ENCODE measurements at regions not wholly inside any gene's neighbourhood (a gene's known extent, or its start where the extent isn't known, plus 50 kb on each side); places are given as distances from the start of the nearest gene placed in this dataset.

DNA sequence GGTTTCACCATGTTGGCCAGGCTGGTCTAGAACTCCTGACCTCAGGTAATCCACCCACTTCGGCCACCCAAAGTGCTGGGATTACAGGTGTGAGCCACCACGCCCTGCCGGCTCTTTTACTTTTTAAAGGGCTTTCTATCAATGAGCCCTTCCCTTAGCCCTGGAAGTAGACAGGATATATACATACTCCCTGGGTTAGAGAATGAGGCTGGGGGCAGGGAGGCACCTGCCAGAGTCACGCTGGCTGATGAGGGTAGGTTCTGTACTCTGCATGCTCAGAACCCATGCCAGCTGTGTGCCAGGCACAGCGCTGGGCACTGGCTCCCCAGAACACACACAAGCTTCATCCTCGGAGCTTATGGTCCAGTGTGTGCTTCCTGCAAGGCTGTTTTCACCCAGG, 113.6 kb upstream of the IPO9 start:
- H3K4me3 ChIP-seq (ENCODE audit: low read length) = no peak overlapping the region
- H3K9me3 ChIP-seq (ENCODE audit: low read length) = no peaks in the 10 kb centered on the region
- H3K27me3 ChIP-seq (ENCODE audit: insufficient read depth, low read depth, low read length) = no peaks in the 10 kb centered on the region
- TF ChIP-seq POLR2AphosphoS5 (IDR thresholded peaks at IDR 0.05) (no peak), EZH2 (IDR thresholded peaks at IDR 0.05; ENCODE audit: borderline replicate concordance, insufficient read depth, low read length, poor library complexity, severe bottlenecking) (no peak), SMC3 (conservative IDR thresholded peaks at IDR 0.05; ENCODE audit: poor library complexity) (no peak), TAF1 (IDR thresholded peaks at IDR 0.05; ENCODE audit: low read depth) (no peak), MXI1 (conservative IDR thresholded peaks at IDR 0.05; ENCODE audit: poor library complexity, severe bottlenecking) (no peak), RAD21 (conservative IDR thresholded peaks at IDR 0.05) (no peak), EP300 (conservative IDR thresholded peaks at IDR 0.05; ENCODE audit: poor library complexity, severe bottlenecking) (no peak)
- TF ChIP-seq, protein P1, sequence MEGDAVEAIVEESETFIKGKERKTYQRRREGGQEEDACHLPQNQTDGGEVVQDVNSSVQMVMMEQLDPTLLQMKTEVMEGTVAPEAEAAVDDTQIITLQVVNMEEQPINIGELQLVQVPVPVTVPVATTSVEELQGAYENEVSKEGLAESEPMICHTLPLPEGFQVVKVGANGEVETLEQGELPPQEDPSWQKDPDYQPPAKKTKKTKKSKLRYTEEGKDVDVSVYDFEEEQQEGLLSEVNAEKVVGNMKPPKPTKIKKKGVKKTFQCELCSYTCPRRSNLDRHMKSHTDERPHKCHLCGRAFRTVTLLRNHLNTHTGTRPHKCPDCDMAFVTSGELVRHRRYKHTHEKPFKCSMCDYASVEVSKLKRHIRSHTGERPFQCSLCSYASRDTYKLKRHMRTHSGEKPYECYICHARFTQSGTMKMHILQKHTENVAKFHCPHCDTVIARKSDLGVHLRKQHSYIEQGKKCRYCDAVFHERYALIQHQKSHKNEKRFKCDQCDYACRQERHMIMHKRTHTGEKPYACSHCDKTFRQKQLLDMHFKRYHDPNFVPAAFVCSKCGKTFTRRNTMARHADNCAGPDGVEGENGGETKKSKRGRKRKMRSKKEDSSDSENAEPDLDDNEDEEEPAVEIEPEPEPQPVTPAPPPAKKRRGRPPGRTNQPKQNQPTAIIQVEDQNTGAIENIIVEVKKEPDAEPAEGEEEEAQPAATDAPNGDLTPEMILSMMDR (IDR thresholded peaks at IDR 0.05; ENCODE audit: poor library complexity, severe bottlenecking) = no peak
- TF ChIP-seq, protein P2, sequence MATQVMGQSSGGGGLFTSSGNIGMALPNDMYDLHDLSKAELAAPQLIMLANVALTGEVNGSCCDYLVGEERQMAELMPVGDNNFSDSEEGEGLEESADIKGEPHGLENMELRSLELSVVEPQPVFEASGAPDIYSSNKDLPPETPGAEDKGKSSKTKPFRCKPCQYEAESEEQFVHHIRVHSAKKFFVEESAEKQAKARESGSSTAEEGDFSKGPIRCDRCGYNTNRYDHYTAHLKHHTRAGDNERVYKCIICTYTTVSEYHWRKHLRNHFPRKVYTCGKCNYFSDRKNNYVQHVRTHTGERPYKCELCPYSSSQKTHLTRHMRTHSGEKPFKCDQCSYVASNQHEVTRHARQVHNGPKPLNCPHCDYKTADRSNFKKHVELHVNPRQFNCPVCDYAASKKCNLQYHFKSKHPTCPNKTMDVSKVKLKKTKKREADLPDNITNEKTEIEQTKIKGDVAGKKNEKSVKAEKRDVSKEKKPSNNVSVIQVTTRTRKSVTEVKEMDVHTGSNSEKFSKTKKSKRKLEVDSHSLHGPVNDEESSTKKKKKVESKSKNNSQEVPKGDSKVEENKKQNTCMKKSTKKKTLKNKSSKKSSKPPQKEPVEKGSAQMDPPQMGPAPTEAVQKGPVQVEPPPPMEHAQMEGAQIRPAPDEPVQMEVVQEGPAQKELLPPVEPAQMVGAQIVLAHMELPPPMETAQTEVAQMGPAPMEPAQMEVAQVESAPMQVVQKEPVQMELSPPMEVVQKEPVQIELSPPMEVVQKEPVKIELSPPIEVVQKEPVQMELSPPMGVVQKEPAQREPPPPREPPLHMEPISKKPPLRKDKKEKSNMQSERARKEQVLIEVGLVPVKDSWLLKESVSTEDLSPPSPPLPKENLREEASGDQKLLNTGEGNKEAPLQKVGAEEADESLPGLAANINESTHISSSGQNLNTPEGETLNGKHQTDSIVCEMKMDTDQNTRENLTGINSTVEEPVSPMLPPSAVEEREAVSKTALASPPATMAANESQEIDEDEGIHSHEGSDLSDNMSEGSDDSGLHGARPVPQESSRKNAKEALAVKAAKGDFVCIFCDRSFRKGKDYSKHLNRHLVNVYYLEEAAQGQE (IDR thresholded peaks at IDR 0.05; ENCODE audit: borderline replicate concordance) = no peak
- H3K36me3 ChIP-seq (ENCODE audit: insufficient read depth, low read length) = no peaks in the 10 kb centered on the region
- no peak overlapping the region for H2AFZ ChIP-seq (ENCODE audit: low read depth, low read length)
- peaks cover 24% of the 10 kb centered on the region for H3K79me2 ChIP-seq (replicated peaks; ENCODE audit: insufficient read depth, low read length)
- no peaks in the 10 kb centered on the region for H3F3A ChIP-seq (ENCODE audit: insufficient read depth, low read length, poor library complexity, severe bottlenecking)
- no peaks in the 10 kb centered on the region for H3K9me2 ChIP-seq (ENCODE audit: insufficient read depth, low read length)
- no peak overlapping the region for H3K9ac ChIP-seq (ENCODE audit: low read length)
- no peak overlapping the region for H3K27ac ChIP-seq (ENCODE audit: low read length)
- no peak overlapping the region for H3K4me2 ChIP-seq (ENCODE audit: low read length)
- peaks cover 4% of the 10 kb centered on the region for H4K20me1 ChIP-seq (ENCODE audit: insufficient read depth)

DNA sequence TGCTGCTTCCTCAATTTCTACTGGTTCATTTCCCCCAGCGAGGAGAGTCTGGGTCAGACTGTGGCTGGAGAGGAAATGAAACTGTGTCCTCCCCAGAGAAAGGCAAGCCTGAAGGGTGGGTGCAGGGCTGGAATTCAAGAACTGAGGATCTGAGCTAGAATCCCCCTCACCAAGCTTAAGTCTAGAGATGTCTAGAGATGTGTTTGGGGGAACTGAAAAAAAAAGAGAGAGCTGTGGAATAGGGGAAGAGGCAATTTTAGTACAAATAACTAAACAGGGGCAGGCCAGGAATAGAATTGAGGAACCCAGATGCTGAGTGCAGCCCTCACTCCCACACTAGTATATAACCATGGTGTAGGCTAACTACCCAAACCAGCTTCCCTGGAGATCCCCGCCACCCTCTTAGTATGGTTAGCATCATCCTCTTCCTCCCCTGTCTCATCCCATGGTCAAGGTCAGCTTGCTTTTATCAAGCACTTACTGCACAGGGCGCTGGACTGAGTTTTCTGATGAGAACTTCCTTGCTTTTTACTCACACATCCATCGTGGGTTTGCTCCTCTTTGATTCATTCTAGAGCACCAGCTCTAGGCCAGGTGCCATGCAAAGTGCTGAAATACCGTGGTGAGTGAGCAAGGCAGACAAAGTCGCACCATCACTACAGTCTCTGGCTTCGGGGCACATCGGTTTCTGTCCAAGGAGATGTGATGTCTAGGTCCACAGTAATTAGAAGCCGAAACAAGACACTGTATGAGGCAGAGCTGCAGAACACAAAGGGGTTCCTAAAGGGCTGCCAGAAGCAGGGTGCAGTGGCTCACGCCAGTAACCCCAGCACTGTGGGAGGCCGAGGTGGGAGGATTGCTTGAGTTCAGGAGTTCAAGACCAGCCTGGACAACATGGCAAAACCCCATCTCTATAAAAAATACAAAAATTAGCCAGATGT, 112.9 kb upstream of the IPO9 start:
- Histone ChIP-seq H3K4me3 (ENCODE audit: low read length) (no peak overlapping the region), H2AFZ (ENCODE audit: low read depth, low read length) (no peak overlapping the region), H4K20me1 (ENCODE audit: insufficient read depth) (peaks cover 4% of the 10 kb centered on the region), H3K9me2 (ENCODE audit: insufficient read depth, low read length) (no peaks in the 10 kb centered on the region), H3F3A (ENCODE audit: insufficient read depth, low read length, poor library complexity, severe bottlenecking) (peaks cover 1% of the 10 kb centered on the region), H3K9ac (ENCODE audit: low read length) (no peak overlapping the region), H3K79me2 (replicated peaks; ENCODE audit: insufficient read depth, low read length) (peaks cover 24% of the 10 kb centered on the region), H3K4me2 (ENCODE audit: low read length) (no peak overlapping the region), H3K36me3 (ENCODE audit: insufficient read depth, low read length) (no peaks in the 10 kb centered on the region), H3K9me3 (ENCODE audit: low read length) (no peaks in the 10 kb centered on the region), H3K27ac (ENCODE audit: low read length) (no peak overlapping the region), H3K27me3 (ENCODE audit: insufficient read depth, low read depth, low read length) (no peaks in the 10 kb centered on the region)
- TF ChIP-seq EZH2 (IDR thresholded peaks at IDR 0.05; ENCODE audit: borderline replicate concordance, insufficient read depth, low read length, poor library complexity, severe bottlenecking) (no peak), MXI1 (conservative IDR thresholded peaks at IDR 0.05; ENCODE audit: poor library complexity, severe bottlenecking) (no peak), TAF1 (IDR thresholded peaks at IDR 0.05; ENCODE audit: low read depth) (no peak), SMC3 (conservative IDR thresholded peaks at IDR 0.05; ENCODE audit: poor library complexity) (no peak), POLR2AphosphoS5 (IDR thresholded peaks at IDR 0.05) (no peak), EP300 (conservative IDR thresholded peaks at IDR 0.05; ENCODE audit: poor library complexity, severe bottlenecking) (no peak), RAD21 (conservative IDR thresholded peaks at IDR 0.05) (no peak)
- TF ChIP-seq, protein P1 (IDR thresholded peaks at IDR 0.05; ENCODE audit: poor library complexity, severe bottlenecking) = no peak
- TF ChIP-seq, protein P2 (IDR thresholded peaks at IDR 0.05; ENCODE audit: borderline replicate concordance) = no peak
